Left hindlimb (tissue), 1 donor: ENCODE measurements at regions not wholly inside any gene's neighbourhood (a gene's known extent, or its start where the extent isn't known, plus 50 kb on each side); places are given as distances from the start of the nearest gene placed in this dataset.
A peak's percentile ranks its signal among the peaks of the same experiment; 100 is the strongest.
"Not testable (repeated sequence)": the region's sequence is repeated elsewhere in the genome, so short reads cannot be mapped to it uniquely, and the experiment has no call there.

Experiments
- DNase-seq: peaks from one replicate; pipeline ENCODE4 v3.0.0-alpha.2; 2018

- no peak for DNase-seq
Measured at GRCh38 chrX:10972706-10973105, 138.4 kb upstream of the HCCS start.

- DNase-seq = no peak
Measured at GRCh38 chrX:10974920-10975319, 136.2 kb upstream of the HCCS start.

- no peak for DNase-seq
Measured at GRCh38 chrX:10979956-10980355, 131.2 kb upstream of the HCCS start.

- no peak for DNase-seq
Measured at GRCh38 chrX:10981506-10981905, 129.6 kb upstream of the HCCS start.

- DNase-seq = no peak
Measured at GRCh38 chrX:10983526-10983925, 127.6 kb upstream of the HCCS start.

GRCh38 chrX:10984213-10984612 is 126.9 kb upstream of the HCCS start:
- DNase-seq = no peak

GRCh38 chrX:10986616-10987015 is 124.5 kb upstream of the HCCS start:
- DNase-seq = no peak

- no peak for DNase-seq
Measured at GRCh38 chrX:10988653-10989052, 122.5 kb upstream of the HCCS start.

- DNase-seq = no peak
Measured at GRCh38 chrX:10989386-10989785, 121.7 kb upstream of the HCCS start.

- no peak for DNase-seq
Measured at GRCh38 chrX:10990418-10990817, 120.7 kb upstream of the HCCS start.

- DNase-seq = no peak
Measured at GRCh38 chrX:10990976-10991375, 120.2 kb upstream of the HCCS start.

- no peak for DNase-seq
Measured at GRCh38 chrX:10992110-10992509, 119.0 kb upstream of the HCCS start.

GRCh38 chrX:11007076-11007475 is 104.1 kb upstream of the HCCS start:
- not testable (repeated sequence) for DNase-seq

GRCh38 chrX:11010476-11010875 is 100.7 kb upstream of the HCCS start:
- DNase-seq = no peak

GRCh38 chrX:11016728-11017127 is 94.4 kb upstream of the HCCS start:
- DNase-seq = no peak

GRCh38 chrX:11022588-11022987 is 88.5 kb upstream of the HCCS start:
- DNase-seq = not testable (repeated sequence)

- no peak for DNase-seq
Measured at GRCh38 chrX:11039926-11040325, 71.2 kb upstream of the HCCS start.

- no peak for DNase-seq
Measured at GRCh38 chrX:11040405-11040804, 70.7 kb upstream of the HCCS start.

GRCh38 chrX:11040996-11041395 is 70.1 kb upstream of the HCCS start:
- no peak for DNase-seq

- DNase-seq = peak; percentile 28
Measured at GRCh38 chrX:11050013-11050412, 61.1 kb upstream of the HCCS start.

GRCh38 chrX:11053351-11053750 is 57.8 kb upstream of the HCCS start:
- no peak for DNase-seq

GRCh38 chrX:11056322-11057176 is 54.6 kb upstream of the HCCS start:
- no peak for DNase-seq

- no peak for DNase-seq
Measured at GRCh38 chrX:11059933-11060332, 51.2 kb upstream of the HCCS start.
